Stimulated activated CD4-positive, alpha-beta T cell treated with anti-CD3 and anti-CD28 coated beads, Interleukin-2, amount 100 ng/mL, for 4 hours (primary cell): ENCODE measurements at regions not wholly inside any gene's neighbourhood (a gene's known extent, or its start where the extent isn't known, plus 50 kb on each side); places are given as distances from the start of the nearest gene placed in this dataset.

Source experiments
- DNase-seq: peaks from one replicate; pipeline ENCODE4 v3.0.0-alpha.2; 2020; ENCODE audit warnings: low read depth

GRCh38 chr3:104855702-104856101 is 511.0 kb upstream of the ALCAM start:
- DNase-seq: no peak

- no peak for DNase-seq
These were observed 510.0 kb upstream of the ALCAM start for GRCh38 chr3:104856741-104857140.

- no peak for DNase-seq
These were observed 498.4 kb upstream of the ALCAM start for GRCh38 chr3:104868291-104868690.

- no peak for DNase-seq
These were observed 496.4 kb upstream of the ALCAM start for GRCh38 chr3:104870276-104870675.

GRCh38 chr3:104873331-104873730 is 493.4 kb upstream of the ALCAM start:
- DNase-seq: no peak

- DNase-seq: no peak
These were observed 488.3 kb upstream of the ALCAM start for GRCh38 chr3:104878395-104878794.

- no peak for DNase-seq
These were observed 486.8 kb upstream of the ALCAM start for GRCh38 chr3:104879919-104880318.

GRCh38 chr3:104885214-104885814 is 481.4 kb upstream of the ALCAM start:
- DNase-seq: no peak

GRCh38 chr3:104886220-104886995 is 480.3 kb upstream of the ALCAM start:
- DNase-seq: no peak

GRCh38 chr3:104887069-104887468 is 479.6 kb upstream of the ALCAM start:
- no peak for DNase-seq

- DNase-seq: no peak
These were observed 479.1 kb upstream of the ALCAM start for GRCh38 chr3:104887619-104888018.

- no peak for DNase-seq
These were observed 474.7 kb upstream of the ALCAM start for GRCh38 chr3:104892044-104892443.

GRCh38 chr3:104896624-104897023 is 470.1 kb upstream of the ALCAM start:
- DNase-seq: no peak

- DNase-seq: no peak
These were observed 465.3 kb upstream of the ALCAM start for GRCh38 chr3:104901396-104901795.

GRCh38 chr3:104903064-104903463 is 463.6 kb upstream of the ALCAM start:
- DNase-seq: no peak

- DNase-seq: no peak
These were observed 460.6 kb upstream of the ALCAM start for GRCh38 chr3:104906001-104906639.

- no peak for DNase-seq
These were observed 459.2 kb upstream of the ALCAM start for GRCh38 chr3:104907507-104907906.

- DNase-seq: no peak
These were observed 457.9 kb upstream of the ALCAM start for GRCh38 chr3:104908761-104909160.

- DNase-seq: no peak
These were observed 457.5 kb upstream of the ALCAM start for GRCh38 chr3:104909198-104909597.

- DNase-seq: no peak
These were observed 457.0 kb upstream of the ALCAM start for GRCh38 chr3:104909721-104910120.

- DNase-seq: no peak
These were observed 455.3 kb upstream of the ALCAM start for GRCh38 chr3:104911376-104911775.

GRCh38 chr3:104916971-104917370 is 449.7 kb upstream of the ALCAM start:
- DNase-seq: no peak

GRCh38 chr3:104920512-104920911 is 446.2 kb upstream of the ALCAM start:
- DNase-seq: no peak
